ENCODE measurements at regions not wholly inside any gene's neighbourhood (a gene's known extent, or its start where the extent isn't known, plus 50 kb on each side); places are given as distances from the start of the nearest gene placed in this dataset.

- CTCF ChIA-PET (ENCODE audit: low intra/inter-chr PET ratio) = no interaction called here
These were observed 268.0 kb downstream of the ZEB1 start for GRCh38 chr10:31586723-31587638.

GRCh38 chr10:31584876-31585275 is 265.9 kb downstream of the ZEB1 start:
- Histone ChIP-seq H3K4me1 (replicated peaks in 1 of 2; ENCODE audit: control insufficient read depth in 2 of 2, insufficient read depth in 2 of 2, low read length in 2 of 2) (peaks cover 0 to 4% of the 10 kb centered on the region in 2 experiments; a peak in 2 of 5 replicates), H3K79me2 (ENCODE audit: control insufficient read depth, insufficient read depth, low read length) (no peaks in the 10 kb centered on the region), H3K36me3 (ENCODE audit: control insufficient read depth, insufficient read depth, low read length) (no peaks in the 10 kb centered on the region), H3K4me3 (no peak overlapping the region), H4K20me1 (replicated peaks; ENCODE audit: control insufficient read depth, insufficient read depth, low read length) (no peaks in the 10 kb centered on the region), H3K9me1 (ENCODE audit: control insufficient read depth, insufficient read depth, low read length) (no peaks in the 10 kb centered on the region), H3K27ac (ENCODE audit: extremely low read depth, low read depth, low read length) (no peak overlapping the region), H3K9me3 (replicated peaks; ENCODE audit: control insufficient read depth, insufficient read depth, low read depth, low read length) (no peaks in the 10 kb centered on the region), H3K4me2 (ENCODE audit: insufficient read depth, low read length) (no peak overlapping the region), H3K27me3 (ENCODE audit: control insufficient read depth in 2 of 2, insufficient read depth in 2 of 2, low read length in 2 of 2) (peaks cover 0 to 15% of the 10 kb centered on the region in 2 experiments; a peak in 3 of 5 replicates), H2AFZ (ENCODE audit: low read depth, low read length) (no peak overlapping the region), H3K9ac (ENCODE audit: insufficient read depth in 1 of 2, low read depth in 2 of 2, low read length in 2 of 2) (no peak overlapping the region)
- no peak for FAIRE-seq
- no peak for DNase-seq (ENCODE audit: extremely low read depth in 1 of 4, low spot score in 3 of 4)
- BruUV-seq (replicated peaks) = no TSS peak
- intact Hi-C loops (cut with micrococcal nuclease) (no loop called here), in situ Hi-C loops (cut with MboI) (no loop called here)
- 0% methylated on average over 6 of the region's 6 CpGs for WGBS (ENCODE audit: insufficient coverage, low coverage, missing lambda C conversion rate)
- CTCF ChIA-PET (ENCODE audit: low intra/inter-chr PET ratio) = interaction anchor here (0.6 kb wide), 1 partner anchor 18 kb away, joined by 6 read pairs; no protein-coding TSS in a partner anchor
- POLR2A ChIA-PET = no interaction called here
- no peak for ATAC-seq
- TF ChIP-seq CREB5 (CRISPR knock-in tag; IDR thresholded peaks at IDR 0.05) (no peak), CUX1 (CRISPR knock-in tag; IDR thresholded peaks at IDR 0.05) (no peak), DPF2 (IDR thresholded peaks at IDR 0.05) (no peak)

More at GRCh38 chr10:31586723-31587638, 268.0 kb downstream of the ZEB1 start:
- Histone ChIP-seq H3K27ac (ENCODE audit: extremely low read depth, low read depth, low read length) (no peak overlapping the region), H3K4me3 (no peak overlapping the region), H3K9me1 (ENCODE audit: control insufficient read depth, insufficient read depth, low read length) (no peaks in the 10 kb centered on the region), H3K27me3 (ENCODE audit: control insufficient read depth in 2 of 2, insufficient read depth in 2 of 2, low read length in 2 of 2) (peaks cover 0 to 15% of the 10 kb centered on the region in 2 experiments; a peak in 3 of 5 replicates), H3K4me2 (ENCODE audit: insufficient read depth, low read length) (no peak overlapping the region), H3K4me1 (replicated peaks in 1 of 2; ENCODE audit: control insufficient read depth in 2 of 2, insufficient read depth in 2 of 2, low read length in 2 of 2) (peaks cover 0 to 4% of the 10 kb centered on the region in 2 experiments; a peak in 2 of 5 replicates), H3K9ac (ENCODE audit: insufficient read depth in 1 of 2, low read depth in 2 of 2, low read length in 2 of 2) (no peak overlapping the region), H3K36me3 (ENCODE audit: control insufficient read depth, insufficient read depth, low read length) (no peaks in the 10 kb centered on the region), H2AFZ (ENCODE audit: low read depth, low read length) (no peak overlapping the region), H3K79me2 (ENCODE audit: control insufficient read depth, insufficient read depth, low read length) (no peaks in the 10 kb centered on the region), H4K20me1 (replicated peaks; ENCODE audit: control insufficient read depth, insufficient read depth, low read length) (no peaks in the 10 kb centered on the region), H3K9me3 (replicated peaks; ENCODE audit: control insufficient read depth, insufficient read depth, low read depth, low read length) (no peaks in the 10 kb centered on the region)
- ATAC-seq = no peak
- POLR2A ChIA-PET = interaction anchor here (1.1 kb wide), 1 partner anchor 10 kb away, joined by 3 read pairs; no protein-coding TSS in a partner anchor
- intact Hi-C loops (cut with micrococcal nuclease) (no loop called here), in situ Hi-C loops (cut with MboI) (no loop called here)
- DNase-seq (ENCODE audit: extremely low read depth in 1 of 4, low spot score in 3 of 4) = no peak
- 8% methylated on average over 21 of the region's 22 CpGs for WGBS (ENCODE audit: insufficient coverage, low coverage, missing lambda C conversion rate)
- BruUV-seq (replicated peaks) = no TSS peak
- TF ChIP-seq ZNF134 (CRISPR knock-in tag; conservative IDR thresholded peaks at IDR 0.05) (no peak), NFYB (IDR thresholded peaks at IDR 0.05; ENCODE audit: extremely low read depth, insufficient read length) (peak; percentile 90), RBM25 (IDR thresholded peaks at IDR 0.05; ENCODE audit: low read depth, low read length, severe bottlenecking) (peak; percentile 16), ZNF316 (IDR thresholded peaks at IDR 0.05) (peak; percentile 49)
- peak; percentile 57 for FAIRE-seq
